T-helper 1 cell (primary cell): ENCODE measurements at regions not wholly inside any gene's neighbourhood (a gene's known extent, or its start where the extent isn't known, plus 50 kb on each side); places are given as distances from the start of the nearest gene placed in this dataset.
"Not testable (repeated sequence)": the region's sequence is repeated elsewhere in the genome, so short reads cannot be mapped to it uniquely, and the experiment has no call there.

ENCODE experiments used
- DNase-seq, 5 donors: peaks; one replicate each; pipeline ENCODE4 v3.0.0-alpha.2; 2012 to 2020

GRCh38 chr1:14320518-14320917 lies 278.0 kb upstream of the KAZN start:
- peak in 1 of 5 donors; percentile 2 for DNase-seq

- no peak for DNase-seq
Observed at GRCh38 chr1:14320986-14321385, 277.5 kb upstream of the KAZN start.

- DNase-seq = no peak
Observed at GRCh38 chr1:14321422-14321821, 277.1 kb upstream of the KAZN start.

GRCh38 chr1:14323568-14324247 lies 274.8 kb upstream of the KAZN start:
- no peak for DNase-seq

GRCh38 chr1:14324248-14324630 lies 274.2 kb upstream of the KAZN start:
- DNase-seq = no peak

GRCh38 chr1:14326857-14327256 lies 271.6 kb upstream of the KAZN start:
- DNase-seq = no peak

GRCh38 chr1:14328685-14329084 lies 269.8 kb upstream of the KAZN start:
- DNase-seq = no peak

GRCh38 chr1:14332158-14332557 lies 266.3 kb upstream of the KAZN start:
- no peak for DNase-seq

GRCh38 chr1:14334336-14335176 lies 263.9 kb upstream of the KAZN start:
- no peak for DNase-seq

GRCh38 chr1:14338509-14338908 lies 260.0 kb upstream of the KAZN start:
- no peak for DNase-seq

GRCh38 chr1:14339288-14339687 lies 259.2 kb upstream of the KAZN start:
- DNase-seq = no peak

GRCh38 chr1:14340002-14340785 lies 258.3 kb upstream of the KAZN start:
- DNase-seq = no peak

GRCh38 chr1:14341147-14341546 lies 257.3 kb upstream of the KAZN start:
- DNase-seq = no peak

GRCh38 chr1:14345946-14346550 lies 252.4 kb upstream of the KAZN start:
- no peak for DNase-seq

- DNase-seq = no peak
Observed at GRCh38 chr1:14347186-14347585, 251.3 kb upstream of the KAZN start.

- no peak for DNase-seq
Observed at GRCh38 chr1:14347776-14348175, 250.7 kb upstream of the KAZN start.

GRCh38 chr1:14350197-14350596 lies 248.3 kb upstream of the KAZN start:
- no peak for DNase-seq

GRCh38 chr1:14352897-14353296 lies 245.6 kb upstream of the KAZN start:
- no peak for DNase-seq

- not testable (repeated sequence) for DNase-seq
Observed at GRCh38 chr1:14361005-14361404, 237.5 kb upstream of the KAZN start.

GRCh38 chr1:14362331-14362730 lies 236.2 kb upstream of the KAZN start:
- no peak for DNase-seq

- DNase-seq = no peak
Observed at GRCh38 chr1:14363036-14363590, 235.4 kb upstream of the KAZN start.

- no peak for DNase-seq
Observed at GRCh38 chr1:14363707-14364413, 234.6 kb upstream of the KAZN start.
